ENCODE measurements at regions not wholly inside any gene's neighbourhood (a gene's known extent, or its start where the extent isn't known, plus 50 kb on each side); places are given as distances from the start of the nearest gene placed in this dataset.

GRCh38 chr6:10101551-10102252, 313.2 kb downstream of the TFAP2A start:
- H3K4me3 ChIP-seq (ENCODE audit: low read length): no peak overlapping the region
- no peak for DNase-seq
- no peaks in the 10 kb centered on the region for H3K36me3 ChIP-seq (ENCODE audit: control insufficient read depth, insufficient read depth, low read length)
- H3K4me1 ChIP-seq (ENCODE audit: control insufficient read depth, insufficient read depth, low read length): no peaks in the 10 kb centered on the region
- no peak overlapping the region for H3K9ac ChIP-seq (ENCODE audit: extremely low read depth, low read length, poor library complexity, severe bottlenecking)
- Mint-ChIP-seq H3K9me3 (no peaks in the 10 kb centered on the region), H3K4me3 (no peak overlapping the region), H3K4me1 (peaks cover 12% of the 10 kb centered on the region), H3K36me3 (ENCODE audit: low read depth) (no peaks in the 10 kb centered on the region), H3K27ac (no peak overlapping the region), H3K27me3 (ENCODE audit: insufficient read depth) (peaks cover 64% of the 10 kb centered on the region)
- H3K27me3 ChIP-seq (ENCODE audit: control insufficient read depth, insufficient read depth, low read length, poor library complexity, severe bottlenecking): peaks cover 40% of the 10 kb centered on the region
- H3K27ac ChIP-seq (ENCODE audit: low read depth, low read length): no peak overlapping the region
- no peaks in the 10 kb centered on the region for H3K9me3 ChIP-seq (ENCODE audit: control insufficient read depth, low read length)
- 57 to 91% methylated on average over 1 to 4 of the region's 4 CpGs for WGBS, 2 experiments (ENCODE audit: insufficient coverage in 1 of 2, insufficient read length in 1 of 2)
- TF ChIP-seq CTCF (conservative IDR thresholded peaks at IDR 0.05): no peak

GRCh38 chr6:10099529-10100140, 315.2 kb downstream of the TFAP2A start:
- Histone ChIP-seq H3K36me3 (ENCODE audit: control insufficient read depth, insufficient read depth, low read length) (no peaks in the 10 kb centered on the region), H3K9ac (ENCODE audit: extremely low read depth, low read length, poor library complexity, severe bottlenecking) (no peak overlapping the region), H3K9me3 (ENCODE audit: control insufficient read depth, low read length) (no peaks in the 10 kb centered on the region), H3K27ac (ENCODE audit: low read depth, low read length) (peak overlapping the region; percentile 62), H3K4me3 (ENCODE audit: low read length) (no peak overlapping the region), H3K27me3 (ENCODE audit: control insufficient read depth, insufficient read depth, low read length, poor library complexity, severe bottlenecking) (peaks cover 35% of the 10 kb centered on the region), H3K4me1 (ENCODE audit: control insufficient read depth, insufficient read depth, low read length) (no peaks in the 10 kb centered on the region)
- 91 to 94% methylated on average over 9 of the region's 9 CpGs for WGBS, 2 experiments (ENCODE audit: insufficient coverage in 1 of 2, insufficient read length in 1 of 2)
- peaks cover 3% of the 10 kb centered on the region for H3K9me3 Mint-ChIP-seq
- H3K27ac Mint-ChIP-seq: no peak overlapping the region
- no peak for DNase-seq
- TF ChIP-seq CTCF (conservative IDR thresholded peaks at IDR 0.05): no peak
- peaks cover 55% of the 10 kb centered on the region for H3K27me3 Mint-ChIP-seq (ENCODE audit: insufficient read depth)
- no peaks in the 10 kb centered on the region for H3K36me3 Mint-ChIP-seq (ENCODE audit: low read depth)
- peak overlapping the region; percentile 30 for H3K4me3 Mint-ChIP-seq
- H3K4me1 Mint-ChIP-seq: peaks cover 2% of the 10 kb centered on the region

GRCh38 chr6:10098756-10099528, 315.9 kb downstream of the TFAP2A start:
- Mint-ChIP-seq H3K9me3 (peaks cover 9% of the 10 kb centered on the region), H3K27me3 (ENCODE audit: insufficient read depth) (peaks cover 50% of the 10 kb centered on the region), H3K36me3 (ENCODE audit: low read depth) (peaks cover 3% of the 10 kb centered on the region), H3K4me1 (peaks cover 2% of the 10 kb centered on the region), H3K4me3 (peak overlapping the region; percentile 30), H3K27ac (no peak overlapping the region)
- Histone ChIP-seq H3K4me1 (ENCODE audit: control insufficient read depth, insufficient read depth, low read length) (no peaks in the 10 kb centered on the region), H3K27ac (ENCODE audit: low read depth, low read length) (peak overlapping the region; percentile 62), H3K27me3 (ENCODE audit: control insufficient read depth, insufficient read depth, low read length, poor library complexity, severe bottlenecking) (peaks cover 28% of the 10 kb centered on the region), H3K9me3 (ENCODE audit: control insufficient read depth, low read length) (no peaks in the 10 kb centered on the region), H3K4me3 (ENCODE audit: low read length) (no peak overlapping the region), H3K36me3 (ENCODE audit: control insufficient read depth, insufficient read depth, low read length) (no peaks in the 10 kb centered on the region), H3K9ac (ENCODE audit: extremely low read depth, low read length, poor library complexity, severe bottlenecking) (no peak overlapping the region)
- no peak for TF ChIP-seq CTCF (conservative IDR thresholded peaks at IDR 0.05)
- peak; percentile 67 for DNase-seq
- 91 to 94% methylated on average over 21 to 27 of the region's 27 CpGs for WGBS, 2 experiments (ENCODE audit: insufficient coverage in 1 of 2, insufficient read length in 1 of 2)

All from endodermal cell (in vitro differentiated cells).